Ovary (tissue), 3 donors: ENCODE measurements at regions not wholly inside any gene's neighbourhood (a gene's known extent, or its start where the extent isn't known, plus 50 kb on each side); places are given as distances from the start of the nearest gene placed in this dataset.

ENCODE experiments used
- CTCF ChIP-seq, 3 donors: fragments of 450-650 bp in 2 of 3; fragments of 200-600 bp in 1 of 3; IDR thresholded peaks; one replicate each; pipeline versions ENCODE4 v1.5.1 to v1.8.0; 2016 to 2022; ENCODE audit warnings: antibody characterized with exemption in 3 of 3, mild to moderate bottlenecking in 1 of 3
- EP300 ChIP-seq: sonication (generic); formaldehyde crosslinking; IDR thresholded peaks from one replicate; pipeline ENCODE4 v1.6.1; 2017; ENCODE audit warnings: antibody characterized with exemption
- POLR2A ChIP-seq: fragments of 450-650 bp; IDR thresholded peaks from one replicate; pipeline ENCODE4 v1.6.1; 2017; ENCODE audit warnings: antibody characterized with exemption, mild to moderate bottlenecking, moderate library complexity
- donor health status: DM: no; HTN: no; CAD: no.

GRCh38 chr9:18338042-18338441 lies 135.9 kb upstream of the ADAMTSL1 start:
- no peak for TF ChIP-seq EP300
- no peak for TF ChIP-seq POLR2A
- TF ChIP-seq CTCF (IDR thresholded peaks at IDR 0.05), result no peak
